SK-N-SH (cell line): ENCODE measurements at regions not wholly inside any gene's neighbourhood (a gene's known extent, or its start where the extent isn't known, plus 50 kb on each side); places are given as distances from the start of the nearest gene placed in this dataset.

Experiments
- FOXM1 ChIP-seq: IDR thresholded peaks from 2 replicates; pipeline ENCODE4 v1.4.0; 2012; ENCODE audit warnings: low read depth, mild to moderate bottlenecking
- MEF2A ChIP-seq: IDR thresholded peaks from 2 replicates; pipeline ENCODE4 v1.4.0; 2012; ENCODE audit warnings: low read depth, borderline replicate concordance
- POLR2AphosphoS5 ChIP-seq: IDR thresholded peaks from 2 replicates; pipeline ENCODE4 v1.6.1; 2012; ENCODE audit warnings: low read depth, low read length
- RAD21 ChIP-seq: IDR thresholded peaks from 2 replicates; pipeline ENCODE4 v1.6.1; 2012; ENCODE audit warnings: mild to moderate bottlenecking, low read length
- RCOR1 ChIP-seq: fragments of 150-350 bp; IDR thresholded peaks from 2 replicates; pipeline ENCODE4 v1.6.1; 2017; ENCODE audit warnings: antibody characterized with exemption, low read length
- YY1 ChIP-seq: IDR thresholded peaks from 2 replicates; pipeline ENCODE4 v1.4.0; 2012; ENCODE audit warnings: low read depth, mild to moderate bottlenecking
- TF ChIP-seq, protein P1 (sequence below): IDR thresholded peaks from 2 replicates; pipeline ENCODE4 v1.4.0; 2012; ENCODE audit warnings: low read depth
- TF ChIP-seq, protein P2 (sequence below): IDR thresholded peaks from 2 replicates; pipeline ENCODE4 v1.6.1; 2012; ENCODE audit warnings: mild to moderate bottlenecking, low read depth, low read length, moderate library complexity
- TF ChIP-seq, protein P3 (sequence below): fragments of 200-600 bp; sonication (generic); IDR thresholded peaks from 2 replicates; pipeline ENCODE4 v1.6.1; 2017; ENCODE audit warnings: antibody characterized with exemption, mild to moderate bottlenecking, moderate library complexity
- TF ChIP-seq, protein P4 (sequence below): fragments of 150-350 bp; IDR thresholded peaks from 2 replicates; pipeline ENCODE4 v1.6.1; 2017; ENCODE audit warnings: antibody characterized with exemption, low read length, low read depth, borderline replicate concordance

DNA sequence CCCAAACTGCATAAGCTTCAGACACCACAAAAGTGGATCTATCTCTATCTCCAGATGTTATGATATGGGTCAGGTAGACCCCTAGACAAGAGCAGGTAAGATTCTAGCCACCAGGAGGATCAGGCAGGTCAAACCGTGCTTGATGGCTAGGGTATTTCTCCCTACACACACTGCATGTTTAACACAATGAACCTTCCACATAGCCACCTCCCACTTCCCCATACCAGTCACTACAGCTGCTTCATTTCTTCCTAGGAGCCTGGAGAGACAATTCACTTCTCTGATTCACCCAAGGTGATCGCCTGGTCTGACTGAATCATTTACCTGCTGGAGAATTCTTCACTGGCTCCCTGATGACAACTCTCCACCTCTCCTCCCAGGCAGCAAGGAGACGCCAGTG, 66.0 kb upstream of the MYCN start:
- TF ChIP-seq, protein P1, sequence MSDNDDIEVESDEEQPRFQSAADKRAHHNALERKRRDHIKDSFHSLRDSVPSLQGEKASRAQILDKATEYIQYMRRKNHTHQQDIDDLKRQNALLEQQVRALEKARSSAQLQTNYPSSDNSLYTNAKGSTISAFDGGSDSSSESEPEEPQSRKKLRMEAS = no peak
- TF ChIP-seq, protein P2, sequence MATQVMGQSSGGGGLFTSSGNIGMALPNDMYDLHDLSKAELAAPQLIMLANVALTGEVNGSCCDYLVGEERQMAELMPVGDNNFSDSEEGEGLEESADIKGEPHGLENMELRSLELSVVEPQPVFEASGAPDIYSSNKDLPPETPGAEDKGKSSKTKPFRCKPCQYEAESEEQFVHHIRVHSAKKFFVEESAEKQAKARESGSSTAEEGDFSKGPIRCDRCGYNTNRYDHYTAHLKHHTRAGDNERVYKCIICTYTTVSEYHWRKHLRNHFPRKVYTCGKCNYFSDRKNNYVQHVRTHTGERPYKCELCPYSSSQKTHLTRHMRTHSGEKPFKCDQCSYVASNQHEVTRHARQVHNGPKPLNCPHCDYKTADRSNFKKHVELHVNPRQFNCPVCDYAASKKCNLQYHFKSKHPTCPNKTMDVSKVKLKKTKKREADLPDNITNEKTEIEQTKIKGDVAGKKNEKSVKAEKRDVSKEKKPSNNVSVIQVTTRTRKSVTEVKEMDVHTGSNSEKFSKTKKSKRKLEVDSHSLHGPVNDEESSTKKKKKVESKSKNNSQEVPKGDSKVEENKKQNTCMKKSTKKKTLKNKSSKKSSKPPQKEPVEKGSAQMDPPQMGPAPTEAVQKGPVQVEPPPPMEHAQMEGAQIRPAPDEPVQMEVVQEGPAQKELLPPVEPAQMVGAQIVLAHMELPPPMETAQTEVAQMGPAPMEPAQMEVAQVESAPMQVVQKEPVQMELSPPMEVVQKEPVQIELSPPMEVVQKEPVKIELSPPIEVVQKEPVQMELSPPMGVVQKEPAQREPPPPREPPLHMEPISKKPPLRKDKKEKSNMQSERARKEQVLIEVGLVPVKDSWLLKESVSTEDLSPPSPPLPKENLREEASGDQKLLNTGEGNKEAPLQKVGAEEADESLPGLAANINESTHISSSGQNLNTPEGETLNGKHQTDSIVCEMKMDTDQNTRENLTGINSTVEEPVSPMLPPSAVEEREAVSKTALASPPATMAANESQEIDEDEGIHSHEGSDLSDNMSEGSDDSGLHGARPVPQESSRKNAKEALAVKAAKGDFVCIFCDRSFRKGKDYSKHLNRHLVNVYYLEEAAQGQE = no peak
- TF ChIP-seq MEF2A (no peak), RAD21 (no peak), RCOR1 (no peak), POLR2AphosphoS5 (no peak), YY1 (no peak), FOXM1 (no peak)
- TF ChIP-seq, protein P3, sequence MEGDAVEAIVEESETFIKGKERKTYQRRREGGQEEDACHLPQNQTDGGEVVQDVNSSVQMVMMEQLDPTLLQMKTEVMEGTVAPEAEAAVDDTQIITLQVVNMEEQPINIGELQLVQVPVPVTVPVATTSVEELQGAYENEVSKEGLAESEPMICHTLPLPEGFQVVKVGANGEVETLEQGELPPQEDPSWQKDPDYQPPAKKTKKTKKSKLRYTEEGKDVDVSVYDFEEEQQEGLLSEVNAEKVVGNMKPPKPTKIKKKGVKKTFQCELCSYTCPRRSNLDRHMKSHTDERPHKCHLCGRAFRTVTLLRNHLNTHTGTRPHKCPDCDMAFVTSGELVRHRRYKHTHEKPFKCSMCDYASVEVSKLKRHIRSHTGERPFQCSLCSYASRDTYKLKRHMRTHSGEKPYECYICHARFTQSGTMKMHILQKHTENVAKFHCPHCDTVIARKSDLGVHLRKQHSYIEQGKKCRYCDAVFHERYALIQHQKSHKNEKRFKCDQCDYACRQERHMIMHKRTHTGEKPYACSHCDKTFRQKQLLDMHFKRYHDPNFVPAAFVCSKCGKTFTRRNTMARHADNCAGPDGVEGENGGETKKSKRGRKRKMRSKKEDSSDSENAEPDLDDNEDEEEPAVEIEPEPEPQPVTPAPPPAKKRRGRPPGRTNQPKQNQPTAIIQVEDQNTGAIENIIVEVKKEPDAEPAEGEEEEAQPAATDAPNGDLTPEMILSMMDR = no peak
- TF ChIP-seq, protein P4, sequence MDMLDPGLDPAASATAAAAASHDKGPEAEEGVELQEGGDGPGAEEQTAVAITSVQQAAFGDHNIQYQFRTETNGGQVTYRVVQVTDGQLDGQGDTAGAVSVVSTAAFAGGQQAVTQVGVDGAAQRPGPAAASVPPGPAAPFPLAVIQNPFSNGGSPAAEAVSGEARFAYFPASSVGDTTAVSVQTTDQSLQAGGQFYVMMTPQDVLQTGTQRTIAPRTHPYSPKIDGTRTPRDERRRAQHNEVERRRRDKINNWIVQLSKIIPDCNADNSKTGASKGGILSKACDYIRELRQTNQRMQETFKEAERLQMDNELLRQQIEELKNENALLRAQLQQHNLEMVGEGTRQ = no peak
